ENCODE measurements at regions not wholly inside any gene's neighbourhood (a gene's known extent, or its start where the extent isn't known, plus 50 kb on each side); places are given as distances from the start of the nearest gene placed in this dataset.

- no peak for DNase-seq
- TF ChIP-seq, protein P1, sequence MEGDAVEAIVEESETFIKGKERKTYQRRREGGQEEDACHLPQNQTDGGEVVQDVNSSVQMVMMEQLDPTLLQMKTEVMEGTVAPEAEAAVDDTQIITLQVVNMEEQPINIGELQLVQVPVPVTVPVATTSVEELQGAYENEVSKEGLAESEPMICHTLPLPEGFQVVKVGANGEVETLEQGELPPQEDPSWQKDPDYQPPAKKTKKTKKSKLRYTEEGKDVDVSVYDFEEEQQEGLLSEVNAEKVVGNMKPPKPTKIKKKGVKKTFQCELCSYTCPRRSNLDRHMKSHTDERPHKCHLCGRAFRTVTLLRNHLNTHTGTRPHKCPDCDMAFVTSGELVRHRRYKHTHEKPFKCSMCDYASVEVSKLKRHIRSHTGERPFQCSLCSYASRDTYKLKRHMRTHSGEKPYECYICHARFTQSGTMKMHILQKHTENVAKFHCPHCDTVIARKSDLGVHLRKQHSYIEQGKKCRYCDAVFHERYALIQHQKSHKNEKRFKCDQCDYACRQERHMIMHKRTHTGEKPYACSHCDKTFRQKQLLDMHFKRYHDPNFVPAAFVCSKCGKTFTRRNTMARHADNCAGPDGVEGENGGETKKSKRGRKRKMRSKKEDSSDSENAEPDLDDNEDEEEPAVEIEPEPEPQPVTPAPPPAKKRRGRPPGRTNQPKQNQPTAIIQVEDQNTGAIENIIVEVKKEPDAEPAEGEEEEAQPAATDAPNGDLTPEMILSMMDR (conservative IDR thresholded peaks at IDR 0.05) = no peak
- Histone ChIP-seq H3K4me2 (ENCODE audit: insufficient read depth, insufficient read length, low read length) (no peak overlapping the region), H3K4me1 (ENCODE audit: insufficient read depth, low read length) (no peaks in the 10 kb centered on the region), H2BK120ac (ENCODE audit: low read depth, low read length, poor library complexity, severe bottlenecking) (no peak overlapping the region), H4K91ac (ENCODE audit: insufficient read length, low read depth, low read length) (no peak overlapping the region), H2BK12ac (ENCODE audit: insufficient read length, low read depth, low read length) (no peak overlapping the region), H3K9ac (ENCODE audit: extremely low read depth, insufficient read length, low read length) (no peak overlapping the region), H3K4ac (ENCODE audit: low read depth, low read length) (no peak overlapping the region), H2BK15ac (ENCODE audit: low read depth, low read length) (no peak overlapping the region), H3K79me2 (ENCODE audit: insufficient read depth, low read length) (0 out of 2 replicates have a peak, but pooled peaks cover 2% of the 10 kb centered on the region), H3K18ac (ENCODE audit: insufficient read length, low read depth, low read length) (no peak overlapping the region), H3K27ac (ENCODE audit: insufficient read length, low read depth, low read length) (no peak overlapping the region), H3K9me3 (ENCODE audit: control insufficient read depth, low read depth, low read length) (no peaks in the 10 kb centered on the region), H4K8ac (replicated peaks; ENCODE audit: insufficient read length, low read depth, low read length) (no peak overlapping the region), H3K14ac (ENCODE audit: insufficient read depth, low read length) (no peak overlapping the region), H2BK20ac (ENCODE audit: low read depth, low read length, poor library complexity, severe bottlenecking) (no peak overlapping the region), H2BK5ac (ENCODE audit: insufficient read length, low read length) (no peak overlapping the region), H3K23ac (ENCODE audit: insufficient read length, low read depth, low read length) (no peak overlapping the region), H3K56ac (ENCODE audit: insufficient read length, low read depth, low read length) (no peak overlapping the region), H4K20me1 (ENCODE audit: control insufficient read depth, insufficient read depth, insufficient read length) (no peaks in the 10 kb centered on the region), H2AFZ (ENCODE audit: low read length) (no peak overlapping the region), H4K5ac (ENCODE audit: insufficient read length, low read depth, low read length) (no peak overlapping the region), H3T11ph (ENCODE audit: low read length) (no peak overlapping the region), H3K79me1 (ENCODE audit: insufficient read depth, low read depth, low read length, poor library complexity, severe bottlenecking) (no peaks in the 10 kb centered on the region), H3K23me2 (ENCODE audit: insufficient read length, low read depth, low read length, poor library complexity, severe bottlenecking) (no peaks in the 10 kb centered on the region), H2AK5ac (ENCODE audit: insufficient read length, low read length) (no peak overlapping the region), H3K27me3 (ENCODE audit: insufficient read depth, low read length) (no peaks in the 10 kb centered on the region)
- H3K4me1 Mint-ChIP-seq = peaks cover 0 to 3% of the 10 kb centered on the region in 2 experiments; a peak in 2 of 4 replicates
- no peak overlapping the region for H3K27ac Mint-ChIP-seq
- H3K4me3 Mint-ChIP-seq = no peak overlapping the region
- H3K27me3 Mint-ChIP-seq (ENCODE audit: low read depth) = no peaks in the 10 kb centered on the region
- peaks cover 0 to 8% of the 10 kb centered on the region in 2 experiments; a peak in 3 of 5 replicates for H3K9me3 Mint-ChIP-seq
- peaks cover 2 to 8% (median 5%) of the 10 kb centered on the region in 3 experiments; a peak in 3 of 7 replicates for H3K36me3 Mint-ChIP-seq (ENCODE audit: insufficient read depth in 1 of 3, low read depth in 3 of 3)
These were observed 619.7 kb downstream of the EPM2A start for GRCh38 chr6:145115638-145116037.

All from H9 (cell line).